ENCODE measurements at regions not wholly inside any gene's neighbourhood (a gene's known extent, or its start where the extent isn't known, plus 50 kb on each side); places are given as distances from the start of the nearest gene placed in this dataset.

- no peaks in the 10 kb centered on the region for H3K4me1 Mint-ChIP-seq (ENCODE audit: low read depth)
- ATAC-seq (ENCODE audit: poor library complexity) (no peak), DNase-seq (no peak)
- H3K9me3 Mint-ChIP-seq, result peaks cover 10% of the 10 kb centered on the region
- Histone ChIP-seq H3K27ac (ENCODE audit: low read depth in 1 of 2, low read length in 2 of 2) (no peak overlapping the region), H3K4me3 (ENCODE audit: low read length) (no peak overlapping the region), H3K9me3 (ENCODE audit: control insufficient read depth in 1 of 2, insufficient read depth in 1 of 2, low read length in 2 of 2) (peaks cover 0 to 5% of the 10 kb centered on the region in 2 experiments), H3K27me3 (ENCODE audit: control insufficient read depth in 1 of 2, insufficient read depth in 2 of 2, low read length in 2 of 2) (no peaks in the 10 kb centered on the region), H3K36me3 (ENCODE audit: insufficient read depth, low read length) (no peaks in the 10 kb centered on the region), H3K4me1 (ENCODE audit: insufficient read depth, low read length) (no peaks in the 10 kb centered on the region)
- CTCF ChIA-PET, result no interaction called here
- no peak for TF ChIP-seq CTCF (IDR thresholded peaks at IDR 0.05)
- POLR2A ChIA-PET, result no interaction called here
- no peak overlapping the region for H3K4me3 Mint-ChIP-seq
- H3K36me3 Mint-ChIP-seq (ENCODE audit: low read depth), result no peaks in the 10 kb centered on the region
- intact Hi-C loops (cut with DNase I, micrococcal nuclease), result no loop called here
- no peak overlapping the region for H3K27ac Mint-ChIP-seq
- peaks cover 36% of the 10 kb centered on the region for H3K27me3 Mint-ChIP-seq
Observed at GRCh38 chr6:148074291-148074690, 268.3 kb upstream of the SASH1 start.

GRCh38 chr6:148074738-148075137, 267.9 kb upstream of the SASH1 start:
- H3K4me1 ChIP-seq (ENCODE audit: insufficient read depth, low read length), result no peaks in the 10 kb centered on the region
- POLR2A ChIA-PET, result no interaction called here
- no peak for ATAC-seq (ENCODE audit: poor library complexity)
- Mint-ChIP-seq H3K9me3 (peaks cover 10% of the 10 kb centered on the region), H3K36me3 (ENCODE audit: low read depth) (no peaks in the 10 kb centered on the region), H3K27me3 (peaks cover 36% of the 10 kb centered on the region), H3K4me1 (ENCODE audit: low read depth) (no peaks in the 10 kb centered on the region), H3K4me3 (no peak overlapping the region), H3K27ac (no peak overlapping the region)
- CTCF ChIA-PET, result no interaction called here
- H3K4me3 ChIP-seq (ENCODE audit: low read length), result no peak overlapping the region
- TF ChIP-seq CTCF (IDR thresholded peaks at IDR 0.05), result no peak
- peaks cover 0 to 5% of the 10 kb centered on the region in 2 experiments for H3K9me3 ChIP-seq (ENCODE audit: control insufficient read depth in 1 of 2, insufficient read depth in 1 of 2, low read length in 2 of 2)
- no peak for DNase-seq
- H3K27me3 ChIP-seq (ENCODE audit: control insufficient read depth in 1 of 2, insufficient read depth in 2 of 2, low read length in 2 of 2), result no peaks in the 10 kb centered on the region
- H3K36me3 ChIP-seq (ENCODE audit: insufficient read depth, low read length), result no peaks in the 10 kb centered on the region
- intact Hi-C loops (cut with DNase I, micrococcal nuclease), result no loop called here
- H3K27ac ChIP-seq (ENCODE audit: low read depth in 1 of 2, low read length in 2 of 2), result no peak overlapping the region

- CTCF ChIA-PET, result no interaction called here
- Mint-ChIP-seq H3K4me1 (ENCODE audit: low read depth) (no peaks in the 10 kb centered on the region), H3K36me3 (ENCODE audit: low read depth) (no peaks in the 10 kb centered on the region), H3K9me3 (peaks cover 8% of the 10 kb centered on the region), H3K4me3 (no peak overlapping the region), H3K27ac (no peak overlapping the region), H3K27me3 (peaks cover 40% of the 10 kb centered on the region)
- ATAC-seq (ENCODE audit: poor library complexity) (no peak), DNase-seq (no peak)
- no peaks in the 10 kb centered on the region for H3K4me1 ChIP-seq (ENCODE audit: insufficient read depth, low read length)
- POLR2A ChIA-PET, result no interaction called here
- H3K4me3 ChIP-seq (ENCODE audit: low read length), result no peak overlapping the region
- H3K36me3 ChIP-seq (ENCODE audit: insufficient read depth, low read length), result no peaks in the 10 kb centered on the region
- intact Hi-C loops (cut with DNase I, micrococcal nuclease), result no loop called here
- peaks cover 0 to 5% of the 10 kb centered on the region in 2 experiments for H3K9me3 ChIP-seq (ENCODE audit: control insufficient read depth in 1 of 2, insufficient read depth in 1 of 2, low read length in 2 of 2)
- no peak for TF ChIP-seq CTCF (IDR thresholded peaks at IDR 0.05)
- H3K27me3 ChIP-seq (ENCODE audit: control insufficient read depth in 1 of 2, insufficient read depth in 2 of 2, low read length in 2 of 2), result no peaks in the 10 kb centered on the region
- H3K27ac ChIP-seq (ENCODE audit: low read depth in 1 of 2, low read length in 2 of 2), result no peak overlapping the region
Observed at GRCh38 chr6:148075352-148075751, 267.3 kb upstream of the SASH1 start.

Data from CD4-positive, alpha-beta T cell (primary cell).